ENCODE measurements at regions not wholly inside any gene's neighbourhood (a gene's known extent, or its start where the extent isn't known, plus 50 kb on each side); places are given as distances from the start of the nearest gene placed in this dataset.

DNA sequence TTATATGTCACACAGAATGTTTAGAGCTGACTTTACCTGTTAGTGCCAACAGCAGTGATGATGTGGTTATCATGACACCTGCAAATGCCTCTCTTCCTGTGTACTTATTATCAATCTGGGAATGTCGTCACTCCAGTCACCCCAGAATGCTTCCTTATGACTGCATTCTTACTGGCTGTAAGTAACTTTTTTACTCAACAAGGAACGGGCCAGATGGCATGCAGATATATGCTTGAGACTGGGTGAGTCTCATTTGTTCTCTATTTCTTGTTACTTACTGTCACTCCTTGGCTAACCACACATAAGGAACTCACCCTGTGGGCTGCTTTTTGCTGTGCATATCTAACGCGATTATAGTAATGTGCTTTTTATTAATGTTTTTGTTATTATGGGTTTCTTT is 385.5 kb upstream of the MEF2C start:
- no peak for DNase-seq (ENCODE audit: low spot score)

DNA sequence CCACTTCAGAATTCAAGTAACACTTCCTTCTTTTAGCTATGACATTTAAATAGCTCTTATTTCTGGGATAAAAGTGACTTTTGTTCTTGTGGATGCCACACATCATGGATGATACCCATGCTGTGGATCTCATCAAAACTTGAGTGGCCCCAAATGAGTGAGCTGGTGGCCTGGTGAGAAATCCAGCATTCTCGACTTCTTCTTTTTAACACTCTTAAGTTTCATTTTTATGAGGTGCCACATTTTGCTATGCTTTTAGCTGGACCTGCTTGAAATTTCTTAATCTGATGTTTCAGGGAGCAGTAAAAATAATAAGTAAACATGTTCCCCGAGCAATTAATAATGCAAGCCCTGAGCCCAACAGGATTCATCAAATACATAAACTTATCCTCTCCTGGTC is 384.8 kb upstream of the MEF2C start:
- DNase-seq (ENCODE audit: low spot score) = no peak

- no peak for DNase-seq (ENCODE audit: low spot score)
These were observed 382.7 kb upstream of the MEF2C start for GRCh38 chr5:89265511-89266179.

- DNase-seq (ENCODE audit: low spot score) = no peak
These were observed 380.9 kb upstream of the MEF2C start for GRCh38 chr5:89263846-89264245.

DNA sequence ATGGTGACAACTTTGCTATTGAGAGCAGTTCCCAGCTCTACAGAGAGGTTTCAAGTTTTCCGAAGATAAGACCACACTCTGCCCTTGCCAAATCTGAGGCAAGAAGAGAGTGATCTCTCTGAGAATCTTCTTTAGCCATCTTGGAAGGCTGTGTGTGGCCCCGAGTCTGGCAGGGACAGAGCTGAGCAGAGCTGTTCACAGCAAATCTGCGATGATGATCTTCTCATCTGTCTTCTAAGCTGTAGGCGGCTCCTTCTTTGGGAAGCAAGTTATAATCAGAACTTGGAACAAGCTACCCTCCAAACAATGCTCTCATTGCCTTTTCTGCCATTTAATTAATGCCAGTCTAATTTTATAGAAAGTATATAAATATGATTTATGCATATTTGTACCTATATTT is 379.0 kb upstream of the MEF2C start:
- no peak for DNase-seq (ENCODE audit: low spot score)

- DNase-seq (ENCODE audit: low spot score) = no peak
These were observed 377.3 kb upstream of the MEF2C start for GRCh38 chr5:89260254-89260653.

- no peak for DNase-seq (ENCODE audit: low spot score)
These were observed 373.0 kb upstream of the MEF2C start for GRCh38 chr5:89255845-89256463.

DNA sequence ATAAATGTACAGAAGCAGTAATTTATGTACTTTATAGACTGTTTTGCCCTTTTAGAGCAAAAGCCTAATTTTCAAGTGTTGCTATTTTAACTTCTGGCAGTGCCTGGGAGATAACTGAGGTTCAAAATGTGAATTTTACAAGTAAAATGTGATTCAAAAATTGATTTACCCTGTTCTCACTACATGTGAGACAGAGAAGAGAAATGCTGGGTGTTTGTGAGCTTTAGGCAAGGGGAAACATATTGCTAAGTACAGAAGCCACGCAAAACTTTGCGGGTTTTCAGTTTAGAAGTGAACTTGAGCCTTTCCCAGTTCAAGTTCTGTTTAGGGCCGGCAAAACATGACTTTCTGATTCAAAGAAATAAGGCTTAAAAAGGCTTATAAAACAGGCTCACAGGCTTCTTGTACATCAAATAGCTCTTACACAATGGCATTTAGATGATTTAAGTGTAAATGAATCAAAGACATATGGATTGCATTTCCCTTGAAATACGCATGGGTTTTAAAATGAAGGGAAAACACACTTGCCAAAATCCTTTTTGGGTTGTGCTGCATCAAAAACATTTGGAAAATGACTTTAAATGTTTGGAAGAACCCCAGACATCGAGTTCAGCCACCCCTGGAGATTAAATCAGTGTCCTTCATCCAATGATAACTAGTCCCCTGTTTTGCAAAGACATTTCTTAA is 370.8 kb upstream of the MEF2C start:
- no peak for DNase-seq (ENCODE audit: low spot score)

DNA sequence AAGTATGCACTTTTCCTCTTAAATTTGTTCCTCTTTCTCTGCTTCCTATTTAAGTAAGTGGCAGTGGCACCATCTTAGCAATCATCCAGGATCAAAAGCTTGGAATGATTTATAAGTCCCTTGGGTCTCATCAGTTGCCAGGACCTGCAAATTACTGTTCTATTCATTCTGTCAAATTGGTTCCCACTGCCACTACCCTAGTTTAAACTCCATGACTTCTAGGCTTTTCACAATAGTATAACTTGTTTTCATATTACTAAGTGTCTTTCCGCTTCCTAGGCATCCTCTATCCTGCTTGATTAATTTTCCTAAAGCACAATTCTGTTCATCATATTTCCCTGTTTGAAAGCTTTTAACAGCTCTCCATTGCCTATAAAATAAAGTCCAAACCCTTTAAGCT is 363.9 kb upstream of the MEF2C start:
- DNase-seq (ENCODE audit: low spot score) = no peak

DNA sequence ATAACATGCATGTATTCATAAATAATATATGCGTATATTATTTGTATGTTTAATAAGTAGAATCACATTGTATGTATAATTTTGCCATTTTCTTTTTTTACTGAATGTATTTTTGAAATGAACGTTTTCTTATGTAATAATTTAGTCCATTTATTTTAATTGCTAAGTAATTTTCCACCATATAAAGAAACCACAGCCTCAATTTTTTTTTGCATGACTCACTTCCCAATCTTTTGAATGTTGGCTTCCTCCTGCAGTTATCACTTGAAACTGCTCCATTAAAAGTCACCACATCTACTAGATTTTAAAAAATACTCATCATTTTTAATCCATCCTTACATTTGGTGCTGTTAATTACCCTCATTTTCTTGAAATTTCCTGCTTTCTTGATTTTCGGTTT is 363.3 kb upstream of the MEF2C start:
- no peak for DNase-seq (ENCODE audit: low spot score)

GRCh38 chr5:89243611-89244010 is 360.6 kb upstream of the MEF2C start:
- no peak for DNase-seq (ENCODE audit: low spot score)

DNA sequence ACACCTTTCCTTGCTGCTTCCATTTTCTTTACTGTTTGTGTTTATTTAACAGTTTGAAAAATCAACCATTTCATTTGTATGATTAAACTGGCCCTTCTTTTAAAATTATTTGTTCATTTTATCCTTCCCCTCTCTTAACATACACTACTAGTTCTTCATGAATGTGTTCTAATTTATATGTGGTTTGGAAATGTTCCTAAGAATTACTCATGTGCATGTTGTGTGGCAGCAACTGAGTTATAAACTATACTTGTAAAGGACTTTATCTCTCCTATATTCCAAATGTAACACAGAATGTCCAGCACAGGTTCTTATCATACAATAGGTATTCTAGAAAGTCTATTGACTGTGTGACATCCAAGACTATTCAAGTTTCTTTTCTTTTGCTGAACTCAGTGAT is 358.2 kb upstream of the MEF2C start:
- DNase-seq (ENCODE audit: low spot score) = no peak

GRCh38 chr5:89236900-89237299 is 353.9 kb upstream of the MEF2C start:
- DNase-seq (ENCODE audit: low spot score) = no peak

DNA sequence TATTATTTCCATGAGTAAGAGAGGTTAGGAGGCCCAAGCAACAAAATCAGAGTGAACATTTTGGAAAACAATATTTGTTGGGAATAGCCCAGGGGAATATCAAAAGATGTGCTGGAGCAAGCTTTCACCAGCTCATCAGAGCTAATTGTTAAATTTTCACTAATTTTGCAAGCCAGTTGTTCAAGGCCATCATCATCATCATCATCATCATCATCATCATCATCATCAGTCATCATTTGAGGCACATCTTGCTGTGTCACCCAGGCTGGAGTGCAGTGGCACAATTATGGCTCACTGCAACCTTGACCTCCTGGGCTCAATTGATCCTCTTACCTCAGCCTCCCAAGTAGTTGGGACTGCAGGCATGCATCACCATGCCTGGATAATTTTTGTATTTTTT is 350.5 kb upstream of the MEF2C start:
- DNase-seq (ENCODE audit: low spot score) = no peak

DNA sequence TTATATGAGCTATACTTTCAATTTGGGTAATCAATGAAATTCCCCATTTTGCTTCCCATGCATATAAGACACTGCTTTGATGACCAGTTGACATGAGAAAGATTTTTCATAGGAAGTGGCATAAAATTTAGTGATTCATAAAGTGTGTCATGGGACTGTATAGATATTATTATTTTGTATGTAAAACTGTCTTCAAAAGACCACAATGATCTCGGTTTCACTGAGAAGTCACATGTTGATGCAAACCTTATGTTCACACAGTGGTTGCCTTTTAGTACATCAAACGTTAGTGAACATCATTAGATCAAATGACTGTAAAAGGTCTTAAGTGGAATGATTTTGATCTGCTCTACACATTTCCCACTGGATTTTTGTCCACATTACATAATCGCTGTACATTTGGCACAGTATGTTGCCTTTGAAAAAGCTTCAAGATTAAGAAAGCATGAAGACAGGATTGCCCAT is 349.2 kb upstream of the MEF2C start:
- no peak for DNase-seq (ENCODE audit: low spot score)

DNA sequence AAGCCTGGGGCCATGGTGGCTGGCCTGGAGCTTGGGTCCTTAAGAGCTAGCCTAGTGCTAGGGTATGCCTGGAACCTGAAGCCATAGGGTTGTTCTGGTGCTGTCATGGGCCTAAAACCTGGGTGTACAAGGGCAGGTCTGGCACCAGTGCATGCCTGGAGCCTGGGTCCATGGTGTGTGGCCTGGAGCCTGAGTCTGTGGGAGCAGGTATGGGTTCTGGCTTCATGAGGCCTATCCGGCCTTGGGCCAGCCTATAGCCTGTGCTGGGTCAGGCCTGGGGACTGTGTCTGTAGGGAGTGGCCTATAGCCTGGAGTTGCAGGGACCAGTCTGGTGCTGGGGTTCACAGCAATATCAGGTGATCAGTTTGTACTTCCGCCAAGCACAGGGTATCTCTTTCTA is 347.2 kb upstream of the MEF2C start:
- DNase-seq (ENCODE audit: low spot score) = no peak

DNA sequence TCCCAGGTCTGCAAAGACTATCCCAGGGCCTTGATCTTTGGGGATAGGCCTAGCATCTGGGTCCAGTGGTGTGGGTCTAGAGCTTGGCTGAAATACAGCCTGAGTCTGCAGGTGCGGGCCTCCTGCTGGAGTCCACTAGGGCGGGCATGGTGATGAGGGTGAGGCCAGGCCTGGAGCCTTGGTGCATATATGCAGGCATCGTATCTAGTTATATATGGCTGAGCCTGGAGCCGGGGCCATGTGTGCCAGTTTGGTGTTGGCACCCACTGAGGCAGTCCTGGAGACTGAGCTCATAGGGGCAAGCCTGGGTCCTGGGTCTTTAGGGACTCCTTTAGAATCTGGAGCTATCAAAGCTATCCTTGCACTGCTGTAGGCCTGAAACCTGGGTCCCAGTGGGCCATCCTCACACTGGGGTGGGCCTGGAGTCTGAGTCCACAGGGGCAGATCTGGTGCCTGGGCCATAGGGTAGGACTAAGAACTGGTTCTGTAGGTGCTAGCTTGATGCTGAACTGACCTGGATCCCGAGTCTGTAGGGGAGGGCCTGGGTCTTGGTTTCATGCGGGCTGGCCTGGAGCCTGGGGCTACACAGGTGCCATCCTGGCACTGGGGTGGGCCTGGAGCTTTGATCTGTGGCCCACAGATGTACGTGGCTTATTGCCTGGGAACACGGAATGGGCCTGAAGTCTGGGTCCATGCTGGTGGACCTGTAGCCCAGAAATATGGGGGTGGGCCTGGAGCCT is 346.5 kb upstream of the MEF2C start:
- DNase-seq (ENCODE audit: low spot score) = no peak

- DNase-seq (ENCODE audit: low spot score) = no peak
These were observed 345.4 kb upstream of the MEF2C start for GRCh38 chr5:89228355-89228754.

GRCh38 chr5:89218364-89218763 is 335.4 kb upstream of the MEF2C start:
- no peak for DNase-seq (ENCODE audit: low spot score)

- no peak for DNase-seq (ENCODE audit: low spot score)
These were observed 333.6 kb upstream of the MEF2C start for GRCh38 chr5:89216606-89217005.

- DNase-seq (ENCODE audit: low spot score) = no peak
These were observed 330.6 kb upstream of the MEF2C start for GRCh38 chr5:89213573-89213972.

- DNase-seq (ENCODE audit: low spot score) = no peak
These were observed 328.9 kb upstream of the MEF2C start for GRCh38 chr5:89211836-89212235.

DNA sequence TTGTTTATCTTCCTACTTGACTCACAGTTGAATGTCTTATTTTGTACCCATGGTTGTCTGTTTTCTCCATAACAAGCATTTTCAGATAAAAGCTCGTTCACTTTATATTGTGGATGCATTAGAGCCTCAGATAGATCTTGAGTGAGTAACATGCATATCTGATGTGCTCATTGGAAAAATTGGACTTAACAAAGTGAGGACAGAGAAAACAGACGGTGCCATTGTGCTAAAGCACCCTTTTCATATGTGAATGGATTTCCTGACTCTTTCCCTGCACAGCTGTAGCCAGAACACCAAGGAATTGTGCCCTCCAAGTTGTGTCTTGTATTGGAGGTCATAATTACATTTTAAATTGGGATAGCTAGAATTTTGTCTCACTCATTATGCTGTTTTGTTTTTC is 325.8 kb upstream of the MEF2C start:
- DNase-seq (ENCODE audit: low spot score) = no peak

Data from hematopoietic multipotent progenitor cell treated with erythropoietin and hydrocortisone succinate and interleukin-3 and kit ligand, for 17 days (in vitro differentiated cells).